H9 (cell line): ENCODE measurements at regions not wholly inside any gene's neighbourhood (a gene's known extent, or its start where the extent isn't known, plus 50 kb on each side); places are given as distances from the start of the nearest gene placed in this dataset.

ENCODE experiments used
- DNase-seq: peaks from one replicate; pipeline ENCODE4 v3.0.0-alpha.2; 2017
- H2AFZ ChIP-seq: one replicate; pipeline ENCODE4 v1.6.1; 2013; ENCODE audit warnings: mild to moderate bottlenecking, low read length, control low read depth, moderate library complexity
- H2AK5ac ChIP-seq: 2 replicates; pipeline ENCODE4 v1.6.1; 2013; ENCODE audit warnings: low read length, control low read depth, mixed read lengths; ENCODE audit not compliant: insufficient read length
- H2BK120ac ChIP-seq: one replicate; pipeline ENCODE4 v1.6.1; 2013; ENCODE audit warnings: low read depth, mild to moderate bottlenecking, low read length, control low read depth, inconsistent platforms; ENCODE audit not compliant: poor library complexity, severe bottlenecking
- H2BK12ac ChIP-seq: 2 replicates; pipeline ENCODE4 v1.6.1; 2013; ENCODE audit warnings: low read length, control low read depth, mixed read lengths, low read depth; ENCODE audit not compliant: insufficient read length
- H2BK15ac ChIP-seq: 2 replicates; pipeline ENCODE4 v1.6.1; 2013; ENCODE audit warnings: low read depth, low read length, control low read depth
- H2BK20ac ChIP-seq: one replicate; pipeline ENCODE4 v1.6.1; 2013; ENCODE audit warnings: low read depth, mild to moderate bottlenecking, low read length, control low read depth, inconsistent platforms; ENCODE audit not compliant: poor library complexity, severe bottlenecking
- H2BK5ac ChIP-seq: 2 replicates; pipeline ENCODE4 v1.6.1; 2013; ENCODE audit warnings: low read length, control low read depth, mixed read lengths; ENCODE audit not compliant: insufficient read length
- H3K14ac ChIP-seq: 2 replicates; pipeline ENCODE4 v1.6.1; 2013; ENCODE audit warnings: low read length, control low read depth; ENCODE audit not compliant: insufficient read depth
- H3K18ac ChIP-seq: 2 replicates; pipeline ENCODE4 v1.6.1; 2013; ENCODE audit warnings: low read depth, mild to moderate bottlenecking, mixed read lengths, low read length, control low read depth; ENCODE audit not compliant: insufficient read length
- H3K23ac ChIP-seq: 2 replicates; pipeline ENCODE4 v1.6.1; 2013; ENCODE audit warnings: low read length, control low read depth, mixed read lengths, low read depth; ENCODE audit not compliant: insufficient read length
- H3K23me2 ChIP-seq: 2 replicates; pipeline ENCODE4 v1.6.1; 2013; ENCODE audit warnings: low read depth, mild to moderate bottlenecking, mixed read lengths, low read length, control low read depth; ENCODE audit not compliant: insufficient read length, poor library complexity, severe bottlenecking
- H3K27ac ChIP-seq: 2 replicates; pipeline ENCODE4 v1.5.1; 2013; ENCODE audit warnings: low read length, control low read depth, mixed read lengths, low read depth; ENCODE audit not compliant: insufficient read length
- H3K27me3 ChIP-seq: 2 replicates; pipeline ENCODE4 v1.6.1; 2013; ENCODE audit warnings: low read length, control low read depth, inconsistent platforms; ENCODE audit not compliant: insufficient read depth
- H3K4ac ChIP-seq: 2 replicates; pipeline ENCODE4 v1.6.1; 2013; ENCODE audit warnings: low read depth, mild to moderate bottlenecking, control low read depth, inconsistent platforms, low read length, moderate library complexity
- H3K4me1 ChIP-seq: 2 replicates; pipeline ENCODE4 v1.6.1; 2013; ENCODE audit warnings: low read length, control low read depth, inconsistent platforms; ENCODE audit not compliant: insufficient read depth
- H3K4me2 ChIP-seq: 2 replicates; pipeline ENCODE4 v1.6.1; 2013; ENCODE audit warnings: low read length, control low read depth, mixed read lengths; ENCODE audit not compliant: insufficient read length, insufficient read depth
- H3K56ac ChIP-seq: 2 replicates; pipeline ENCODE4 v1.6.1; 2013; ENCODE audit warnings: low read depth, mild to moderate bottlenecking, mixed read lengths, low read length, control low read depth; ENCODE audit not compliant: insufficient read length
- H3K79me1 ChIP-seq: 2 replicates; pipeline ENCODE4 v1.6.1; 2013; ENCODE audit warnings: low read depth, mild to moderate bottlenecking, moderate library complexity, low read length, control low read depth, inconsistent platforms; ENCODE audit not compliant: insufficient read depth, poor library complexity, severe bottlenecking
- H3K79me2 ChIP-seq: 2 replicates; pipeline ENCODE4 v1.6.1; 2013; ENCODE audit warnings: low read length, control low read depth, inconsistent platforms; ENCODE audit not compliant: insufficient read depth
- H3K9ac ChIP-seq: 2 replicates; pipeline ENCODE4 v1.6.1; 2013; ENCODE audit warnings: low read length, control low read depth, mixed read lengths; ENCODE audit not compliant: insufficient read length; ENCODE audit errors: extremely low read depth
- H3K9me3 ChIP-seq: one replicate; pipeline ENCODE4 v1.6.1; 2013; ENCODE audit warnings: low read depth, low read length, inconsistent platforms; ENCODE audit not compliant: control insufficient read depth
- H3T11ph ChIP-seq: one replicate; pipeline ENCODE4 v1.6.1; 2013; ENCODE audit warnings: mild to moderate bottlenecking, low read length, control low read depth, inconsistent platforms
- H4K20me1 ChIP-seq: one replicate; pipeline ENCODE4 v1.6.1; 2013; ENCODE audit not compliant: control insufficient read depth, insufficient read length, insufficient read depth
- H4K5ac ChIP-seq: 2 replicates; pipeline ENCODE4 v1.6.1; 2013; ENCODE audit warnings: low read depth, mild to moderate bottlenecking, mixed read lengths, low read length, control low read depth; ENCODE audit not compliant: insufficient read length
- H4K8ac ChIP-seq: replicated peaks from 2 replicates; pipeline ENCODE4 v1.6.1; 2013; ENCODE audit warnings: low read length, control low read depth, mixed read lengths, low read depth; ENCODE audit not compliant: insufficient read length
- H4K91ac ChIP-seq: 2 replicates; pipeline ENCODE4 v1.6.1; 2013; ENCODE audit warnings: low read depth, mild to moderate bottlenecking, moderate library complexity, mixed read lengths, low read length, control low read depth; ENCODE audit not compliant: insufficient read length
- H3K27ac Mint-ChIP-seq, 3 experiments: 2 replicates in 2 of 3; 3 replicates in 1 of 3; pipeline ENCODE4 v1.8.0; 2020 to 2021; ENCODE audit warnings: mixed read lengths in 3 of 3, mild to moderate bottlenecking in 1 of 3, moderate library complexity in 1 of 3
- H3K27me3 Mint-ChIP-seq: 2 replicates; pipeline ENCODE4 v1.8.0; 2021; ENCODE audit warnings: low read depth, mild to moderate bottlenecking, moderate library complexity, mixed read lengths
- H3K36me3 Mint-ChIP-seq, 3 experiments: 2 replicates in 2 of 3; 3 replicates in 1 of 3; pipeline ENCODE4 v1.8.0; 2020 to 2021; ENCODE audit warnings: low read depth in 3 of 3, mixed read lengths in 3 of 3; ENCODE audit not compliant: insufficient read depth in 1 of 3
- H3K4me1 Mint-ChIP-seq, 2 experiments: 2 replicates each; pipeline ENCODE4 v1.8.0; 2020; ENCODE audit warnings: mixed read lengths in 2 of 2
- H3K4me3 Mint-ChIP-seq, 2 experiments: 2 replicates in 1 of 2; 3 replicates in 1 of 2; pipeline ENCODE4 v1.8.0; 2020 to 2021; ENCODE audit warnings: mild to moderate bottlenecking in 2 of 2, mixed read lengths in 2 of 2, moderate library complexity in 1 of 2
- H3K9me3 Mint-ChIP-seq, 2 experiments: 2 replicates in 1 of 2; 3 replicates in 1 of 2; pipeline ENCODE4 v1.8.0; 2020; ENCODE audit warnings: mild to moderate bottlenecking in 2 of 2, mixed read lengths in 2 of 2, moderate library complexity in 1 of 2
- CTCF ChIP-seq: fragments of 200-600 bp; sonication (generic); conservative IDR thresholded peaks from 3 replicates; pipeline ENCODE4 v1.8.0; 2021; ENCODE audit warnings: antibody characterized with exemption, mild to moderate bottlenecking

GRCh38 chr16:72397876-72398275 is 225.9 kb upstream of the PMFBP1 start:
- H3K36me3 Mint-ChIP-seq = peaks cover 8 to 21% (median 10%) of the 10 kb centered on the region in 3 experiments

More at GRCh38 chr16:72397876-72398275, 225.9 kb upstream of the PMFBP1 start:
- no peak overlapping the region for H3K9ac ChIP-seq
- H2BK120ac ChIP-seq = no peak overlapping the region
- no peak overlapping the region for H3T11ph ChIP-seq
- H4K20me1 ChIP-seq = no peaks in the 10 kb centered on the region
- H3K23ac ChIP-seq = no peak overlapping the region
- H4K8ac ChIP-seq = no peak overlapping the region
- H3K79me2 ChIP-seq = no peaks in the 10 kb centered on the region
- no peaks in the 10 kb centered on the region for H3K4me1 ChIP-seq
- no peak overlapping the region for H3K4me2 ChIP-seq
- H3K9me3 ChIP-seq = no peaks in the 10 kb centered on the region
- no peaks in the 10 kb centered on the region for H3K27me3 ChIP-seq
- no peak overlapping the region for H2BK5ac ChIP-seq
- H3K79me1 ChIP-seq = no peaks in the 10 kb centered on the region
- TF ChIP-seq CTCF = no peak
- H4K5ac ChIP-seq = no peak overlapping the region
- H3K18ac ChIP-seq = no peak overlapping the region
- H2BK20ac ChIP-seq = no peak overlapping the region
- H4K91ac ChIP-seq = no peak overlapping the region
- H3K4me1 Mint-ChIP-seq = peaks cover 5 to 6% of the 10 kb centered on the region in 2 experiments; a peak in 3 of 4 replicates
- no peak overlapping the region for H3K4me3 Mint-ChIP-seq
- H2BK12ac ChIP-seq = no peak overlapping the region
- H3K27ac ChIP-seq = no peak overlapping the region
- H3K56ac ChIP-seq = no peak overlapping the region
- no peak overlapping the region for H3K14ac ChIP-seq
- no peaks in the 10 kb centered on the region for H3K27me3 Mint-ChIP-seq
- no peak overlapping the region for H3K4ac ChIP-seq
- no peak overlapping the region for H2BK15ac ChIP-seq
- no peak overlapping the region for H2AK5ac ChIP-seq
- H2AFZ ChIP-seq = no peak overlapping the region
- H3K9me3 Mint-ChIP-seq = peaks cover 11 to 16% of the 10 kb centered on the region in 2 experiments
- DNase-seq = no peak
- H3K27ac Mint-ChIP-seq = no peak overlapping the region
- H3K23me2 ChIP-seq = no peaks in the 10 kb centered on the region
